GM12875 (cell line): ENCODE measurements at regions not wholly inside any gene's neighbourhood (a gene's known extent, or its start where the extent isn't known, plus 50 kb on each side); places are given as distances from the start of the nearest gene placed in this dataset.

Experiments
- H3K4me3 ChIP-seq: one replicate; pipeline ENCODE4 v1.5.1; 2011; ENCODE audit warnings: low read depth, low read length, control low read depth
- CTCF ChIP-seq: IDR thresholded peaks from 2 replicates; pipeline ENCODE4 v1.5.1; 2011; ENCODE audit warnings: low read depth, mild to moderate bottlenecking, control low read depth, inconsistent platforms, low read length, moderate library complexity, borderline replicate concordance; ENCODE audit not compliant: insufficient read depth

- no peak for TF ChIP-seq CTCF
- H3K4me3 ChIP-seq, result no peak overlapping the region
Measured at GRCh38 chr3:10672422-10672821, 143.6 kb upstream of the SLC6A11 start.

- TF ChIP-seq CTCF, result no peak
- H3K4me3 ChIP-seq, result no peak overlapping the region
Measured at GRCh38 chr3:10674578-10674977, 141.4 kb upstream of the SLC6A11 start.

- H3K4me3 ChIP-seq, result no peak overlapping the region
- no peak for TF ChIP-seq CTCF
Measured at GRCh38 chr3:10676905-10677304, 139.1 kb upstream of the SLC6A11 start.

GRCh38 chr3:10678796-10679376, 137.1 kb upstream of the SLC6A11 start:
- no peak for TF ChIP-seq CTCF
- no peak overlapping the region for H3K4me3 ChIP-seq

- no peak for TF ChIP-seq CTCF
Measured at GRCh38 chr3:10680796-10681195, 135.2 kb upstream of the SLC6A11 start.

GRCh38 chr3:10682692-10683091, 133.3 kb upstream of the SLC6A11 start:
- no peak for TF ChIP-seq CTCF
- H3K4me3 ChIP-seq, result no peak overlapping the region

More at GRCh38 chr3:10680796-10681195, 135.2 kb upstream of the SLC6A11 start:
- H3K4me3 ChIP-seq, result no peak overlapping the region

GRCh38 chr3:10683106-10683505, 132.9 kb upstream of the SLC6A11 start:
- TF ChIP-seq CTCF, result no peak
- no peak overlapping the region for H3K4me3 ChIP-seq
